ENCODE measurements at regions not wholly inside any gene's neighbourhood (a gene's known extent, or its start where the extent isn't known, plus 50 kb on each side); places are given as distances from the start of the nearest gene placed in this dataset.
A peak's percentile ranks its signal among the peaks of the same experiment; 100 is the strongest.

DNA sequence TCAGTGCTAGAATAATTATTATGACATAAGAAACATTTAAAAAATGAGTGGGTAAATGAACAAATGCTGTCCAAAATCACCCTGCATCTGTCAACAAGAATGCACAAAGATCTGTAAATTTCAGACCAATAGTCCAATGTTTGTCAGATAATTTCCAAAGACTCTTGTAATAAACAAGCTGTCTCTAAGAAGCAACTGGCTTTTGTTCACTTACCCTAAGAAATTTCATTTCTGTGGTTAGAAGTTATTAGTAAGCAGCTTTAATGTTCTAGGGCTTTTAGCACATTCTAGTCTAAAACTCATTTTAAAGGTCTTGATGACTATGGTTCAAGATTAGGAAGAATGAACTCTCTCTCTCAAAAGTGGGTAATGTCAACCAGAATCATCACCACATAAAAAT is 560.3 kb upstream of the SMIM31 start:
- Histone ChIP-seq H3K4me3 (ENCODE audit: low read length) (no peak overlapping the region), H3K36me3 (ENCODE audit: insufficient read depth, low read length) (no peaks in the 10 kb centered on the region), H3K27me3 (ENCODE audit: insufficient read depth, low read depth, low read length) (no peaks in the 10 kb centered on the region), H3K9me3 (ENCODE audit: low read length) (no peaks in the 10 kb centered on the region), H2AFZ (ENCODE audit: low read depth, low read length) (no peak overlapping the region), H3F3A (ENCODE audit: insufficient read depth, low read length, poor library complexity, severe bottlenecking) (no peaks in the 10 kb centered on the region), H3K79me2 (replicated peaks; ENCODE audit: insufficient read depth, low read length) (no peaks in the 10 kb centered on the region), H3K9ac (ENCODE audit: low read length) (no peak overlapping the region), H4K20me1 (ENCODE audit: insufficient read depth) (no peaks in the 10 kb centered on the region), H3K27ac (ENCODE audit: low read length) (no peak overlapping the region), H3K4me2 (ENCODE audit: low read length) (no peak overlapping the region), H3K9me2 (ENCODE audit: insufficient read depth, low read length) (no peaks in the 10 kb centered on the region)
- no peak for TF ChIP-seq EP300 (conservative IDR thresholded peaks at IDR 0.05; ENCODE audit: poor library complexity, severe bottlenecking)

DNA sequence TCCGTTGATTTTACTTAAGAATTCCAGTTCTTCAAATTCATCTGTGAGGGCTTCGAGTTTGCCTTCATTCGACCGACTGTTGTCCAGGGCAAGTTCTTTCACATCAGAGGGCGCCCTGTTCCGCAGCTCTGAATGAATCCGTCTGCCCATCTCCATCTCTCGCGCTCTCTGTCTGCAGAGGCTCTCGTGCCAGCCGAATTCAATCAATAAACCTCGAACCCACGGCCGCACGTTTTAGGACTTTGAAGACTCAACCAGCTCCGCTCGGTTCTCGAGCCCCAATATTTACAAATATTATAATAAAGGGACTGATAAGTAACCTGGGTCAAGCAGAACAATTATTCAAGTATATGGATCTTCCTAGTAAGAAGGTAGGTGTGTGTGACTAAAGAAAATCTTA is 556.4 kb upstream of the SMIM31 start:
- TF ChIP-seq POLR2AphosphoS5 (IDR thresholded peaks at IDR 0.05) (no peak), RAD21 (conservative IDR thresholded peaks at IDR 0.05) (no peak), SMC3 (conservative IDR thresholded peaks at IDR 0.05; ENCODE audit: poor library complexity) (no peak), EZH2 (IDR thresholded peaks at IDR 0.05; ENCODE audit: borderline replicate concordance, insufficient read depth, low read length, poor library complexity, severe bottlenecking) (no peak), MXI1 (conservative IDR thresholded peaks at IDR 0.05; ENCODE audit: poor library complexity, severe bottlenecking) (no peak), EP300 (conservative IDR thresholded peaks at IDR 0.05; ENCODE audit: poor library complexity, severe bottlenecking) (no peak), TAF1 (IDR thresholded peaks at IDR 0.05; ENCODE audit: low read depth) (no peak)
- TF ChIP-seq, protein P1, sequence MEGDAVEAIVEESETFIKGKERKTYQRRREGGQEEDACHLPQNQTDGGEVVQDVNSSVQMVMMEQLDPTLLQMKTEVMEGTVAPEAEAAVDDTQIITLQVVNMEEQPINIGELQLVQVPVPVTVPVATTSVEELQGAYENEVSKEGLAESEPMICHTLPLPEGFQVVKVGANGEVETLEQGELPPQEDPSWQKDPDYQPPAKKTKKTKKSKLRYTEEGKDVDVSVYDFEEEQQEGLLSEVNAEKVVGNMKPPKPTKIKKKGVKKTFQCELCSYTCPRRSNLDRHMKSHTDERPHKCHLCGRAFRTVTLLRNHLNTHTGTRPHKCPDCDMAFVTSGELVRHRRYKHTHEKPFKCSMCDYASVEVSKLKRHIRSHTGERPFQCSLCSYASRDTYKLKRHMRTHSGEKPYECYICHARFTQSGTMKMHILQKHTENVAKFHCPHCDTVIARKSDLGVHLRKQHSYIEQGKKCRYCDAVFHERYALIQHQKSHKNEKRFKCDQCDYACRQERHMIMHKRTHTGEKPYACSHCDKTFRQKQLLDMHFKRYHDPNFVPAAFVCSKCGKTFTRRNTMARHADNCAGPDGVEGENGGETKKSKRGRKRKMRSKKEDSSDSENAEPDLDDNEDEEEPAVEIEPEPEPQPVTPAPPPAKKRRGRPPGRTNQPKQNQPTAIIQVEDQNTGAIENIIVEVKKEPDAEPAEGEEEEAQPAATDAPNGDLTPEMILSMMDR (IDR thresholded peaks at IDR 0.05; ENCODE audit: poor library complexity, severe bottlenecking): no peak
- TF ChIP-seq, protein P2, sequence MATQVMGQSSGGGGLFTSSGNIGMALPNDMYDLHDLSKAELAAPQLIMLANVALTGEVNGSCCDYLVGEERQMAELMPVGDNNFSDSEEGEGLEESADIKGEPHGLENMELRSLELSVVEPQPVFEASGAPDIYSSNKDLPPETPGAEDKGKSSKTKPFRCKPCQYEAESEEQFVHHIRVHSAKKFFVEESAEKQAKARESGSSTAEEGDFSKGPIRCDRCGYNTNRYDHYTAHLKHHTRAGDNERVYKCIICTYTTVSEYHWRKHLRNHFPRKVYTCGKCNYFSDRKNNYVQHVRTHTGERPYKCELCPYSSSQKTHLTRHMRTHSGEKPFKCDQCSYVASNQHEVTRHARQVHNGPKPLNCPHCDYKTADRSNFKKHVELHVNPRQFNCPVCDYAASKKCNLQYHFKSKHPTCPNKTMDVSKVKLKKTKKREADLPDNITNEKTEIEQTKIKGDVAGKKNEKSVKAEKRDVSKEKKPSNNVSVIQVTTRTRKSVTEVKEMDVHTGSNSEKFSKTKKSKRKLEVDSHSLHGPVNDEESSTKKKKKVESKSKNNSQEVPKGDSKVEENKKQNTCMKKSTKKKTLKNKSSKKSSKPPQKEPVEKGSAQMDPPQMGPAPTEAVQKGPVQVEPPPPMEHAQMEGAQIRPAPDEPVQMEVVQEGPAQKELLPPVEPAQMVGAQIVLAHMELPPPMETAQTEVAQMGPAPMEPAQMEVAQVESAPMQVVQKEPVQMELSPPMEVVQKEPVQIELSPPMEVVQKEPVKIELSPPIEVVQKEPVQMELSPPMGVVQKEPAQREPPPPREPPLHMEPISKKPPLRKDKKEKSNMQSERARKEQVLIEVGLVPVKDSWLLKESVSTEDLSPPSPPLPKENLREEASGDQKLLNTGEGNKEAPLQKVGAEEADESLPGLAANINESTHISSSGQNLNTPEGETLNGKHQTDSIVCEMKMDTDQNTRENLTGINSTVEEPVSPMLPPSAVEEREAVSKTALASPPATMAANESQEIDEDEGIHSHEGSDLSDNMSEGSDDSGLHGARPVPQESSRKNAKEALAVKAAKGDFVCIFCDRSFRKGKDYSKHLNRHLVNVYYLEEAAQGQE (IDR thresholded peaks at IDR 0.05; ENCODE audit: borderline replicate concordance): no peak
- Histone ChIP-seq H4K20me1 (ENCODE audit: insufficient read depth) (no peaks in the 10 kb centered on the region), H3K4me2 (ENCODE audit: low read length) (no peak overlapping the region), H3K27ac (ENCODE audit: low read length) (no peak overlapping the region), H3K9ac (ENCODE audit: low read length) (no peak overlapping the region), H3K79me2 (replicated peaks; ENCODE audit: insufficient read depth, low read length) (no peaks in the 10 kb centered on the region), H3K4me3 (ENCODE audit: low read length) (no peak overlapping the region), H3K9me3 (ENCODE audit: low read length) (no peaks in the 10 kb centered on the region), H2AFZ (ENCODE audit: low read depth, low read length) (no peak overlapping the region), H3K36me3 (ENCODE audit: insufficient read depth, low read length) (no peaks in the 10 kb centered on the region), H3K9me2 (ENCODE audit: insufficient read depth, low read length) (no peaks in the 10 kb centered on the region), H3K27me3 (ENCODE audit: insufficient read depth, low read depth, low read length) (no peaks in the 10 kb centered on the region), H3F3A (ENCODE audit: insufficient read depth, low read length, poor library complexity, severe bottlenecking) (peaks cover 3% of the 10 kb centered on the region)

DNA sequence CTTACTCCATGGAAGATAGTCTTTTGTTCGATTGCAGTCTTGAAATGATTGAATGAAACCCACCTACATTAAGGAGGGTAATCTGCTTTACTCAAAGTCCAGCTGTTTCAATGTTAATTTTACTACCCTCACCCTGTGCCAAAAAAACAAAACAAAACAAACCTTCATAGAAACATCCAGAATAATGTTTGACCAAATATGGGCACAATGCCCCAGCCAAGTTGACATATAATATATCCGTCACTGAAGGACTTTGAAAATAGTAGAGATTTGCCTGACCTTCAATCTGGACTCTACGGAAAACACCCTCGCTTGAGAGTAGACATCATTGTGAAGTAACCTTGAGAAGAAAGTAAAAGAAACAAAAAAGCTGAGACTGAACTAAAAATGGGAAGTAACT is 550.5 kb upstream of the SMIM31 start:
- TF ChIP-seq EZH2 (IDR thresholded peaks at IDR 0.05; ENCODE audit: borderline replicate concordance, insufficient read depth, low read length, poor library complexity, severe bottlenecking) (no peak), SMC3 (conservative IDR thresholded peaks at IDR 0.05; ENCODE audit: poor library complexity) (no peak), RAD21 (conservative IDR thresholded peaks at IDR 0.05) (no peak), EP300 (conservative IDR thresholded peaks at IDR 0.05; ENCODE audit: poor library complexity, severe bottlenecking) (no peak), POLR2AphosphoS5 (IDR thresholded peaks at IDR 0.05) (no peak), TAF1 (IDR thresholded peaks at IDR 0.05; ENCODE audit: low read depth) (no peak), MXI1 (conservative IDR thresholded peaks at IDR 0.05; ENCODE audit: poor library complexity, severe bottlenecking) (no peak)
- TF ChIP-seq, protein P1 (IDR thresholded peaks at IDR 0.05; ENCODE audit: poor library complexity, severe bottlenecking): no peak
- TF ChIP-seq, protein P2 (IDR thresholded peaks at IDR 0.05; ENCODE audit: borderline replicate concordance): no peak

More for the DNA sequence above, 550.5 kb upstream of the SMIM31 start:
- H3K4me2 ChIP-seq (ENCODE audit: low read length): no peak overlapping the region
- no peaks in the 10 kb centered on the region for H3K9me2 ChIP-seq (ENCODE audit: insufficient read depth, low read length)
- H3K4me3 ChIP-seq (ENCODE audit: low read length): no peak overlapping the region
- no peaks in the 10 kb centered on the region for H3K79me2 ChIP-seq (replicated peaks; ENCODE audit: insufficient read depth, low read length)
- H3F3A ChIP-seq (ENCODE audit: insufficient read depth, low read length, poor library complexity, severe bottlenecking): peaks cover 3% of the 10 kb centered on the region
- peak overlapping the region; percentile 55 for H3K27ac ChIP-seq (ENCODE audit: low read length)
- H3K27me3 ChIP-seq (ENCODE audit: insufficient read depth, low read depth, low read length): no peaks in the 10 kb centered on the region
- no peaks in the 10 kb centered on the region for H4K20me1 ChIP-seq (ENCODE audit: insufficient read depth)
- no peaks in the 10 kb centered on the region for H3K36me3 ChIP-seq (ENCODE audit: insufficient read depth, low read length)
- H2AFZ ChIP-seq (ENCODE audit: low read depth, low read length): no peak overlapping the region
- no peaks in the 10 kb centered on the region for H3K9me3 ChIP-seq (ENCODE audit: low read length)
- no peak overlapping the region for H3K9ac ChIP-seq (ENCODE audit: low read length)
